GM10266 (cell line): ENCODE measurements at regions not wholly inside any gene's neighbourhood (a gene's known extent, or its start where the extent isn't known, plus 50 kb on each side); places are given as distances from the start of the nearest gene placed in this dataset.

Experiments
- DNase-seq: peaks from one replicate; pipeline ENCODE4 v3.0.0; 2012; ENCODE audit errors: extremely low spot score
- CTCF ChIP-seq: IDR thresholded peaks from 2 replicates; pipeline ENCODE4 v1.5.1; 2012; ENCODE audit warnings: mild to moderate bottlenecking, low read depth; ENCODE audit not compliant: control insufficient read depth, insufficient read depth; ENCODE audit errors: missing control alignments

GRCh38 chr3:74564560-74564959 lies 49.9 kb downstream of the CNTN3 start:
- no peak for TF ChIP-seq CTCF
- no peak for DNase-seq

- DNase-seq, result no peak
- no peak for TF ChIP-seq CTCF
Measured at GRCh38 chr3:74562558-74563269, 51.7 kb downstream of the CNTN3 start.

- no peak for DNase-seq
- no peak for TF ChIP-seq CTCF
Measured at GRCh38 chr3:74561881-74562280, 52.6 kb downstream of the CNTN3 start.

- no peak for TF ChIP-seq CTCF
- DNase-seq, result no peak
Measured at GRCh38 chr3:74559261-74559660, 55.2 kb downstream of the CNTN3 start.

- no peak for DNase-seq
- no peak for TF ChIP-seq CTCF
Measured at GRCh38 chr3:74550686-74551085, 63.8 kb downstream of the CNTN3 start.

GRCh38 chr3:74546426-74546825 lies 68.0 kb downstream of the CNTN3 start:
- TF ChIP-seq CTCF, result no peak
- DNase-seq, result no peak

GRCh38 chr3:74542441-74542840 lies 72.0 kb downstream of the CNTN3 start:
- no peak for DNase-seq
- no peak for TF ChIP-seq CTCF
